Neuron (in vitro differentiated cells): ENCODE measurements at regions not wholly inside any gene's neighbourhood (a gene's known extent, or its start where the extent isn't known, plus 50 kb on each side); places are given as distances from the start of the nearest gene placed in this dataset.

Experiments used
- H2AFZ ChIP-seq: one replicate; pipeline ENCODE4 v1.6.1; 2013; ENCODE audit warnings: low read depth, mild to moderate bottlenecking, inconsistent platforms, low read length, moderate library complexity
- H3K27me3 ChIP-seq: one replicate; pipeline ENCODE4 v1.6.1; 2013; ENCODE audit warnings: low read length; ENCODE audit not compliant: insufficient read depth
- H3K36me3 ChIP-seq: one replicate; pipeline ENCODE4 v1.6.1; 2013; ENCODE audit warnings: low read length; ENCODE audit not compliant: insufficient read depth
- H3K4me1 ChIP-seq: one replicate; pipeline ENCODE4 v1.6.1; 2013; ENCODE audit warnings: low read length; ENCODE audit not compliant: insufficient read depth
- H3K4me3 ChIP-seq: 2 replicates; pipeline ENCODE4 v1.5.1; 2013; ENCODE audit warnings: mild to moderate bottlenecking, low read length, moderate library complexity
- H3K9me3 ChIP-seq: one replicate; pipeline ENCODE4 v1.6.1; 2013; ENCODE audit warnings: low read length

DNA sequence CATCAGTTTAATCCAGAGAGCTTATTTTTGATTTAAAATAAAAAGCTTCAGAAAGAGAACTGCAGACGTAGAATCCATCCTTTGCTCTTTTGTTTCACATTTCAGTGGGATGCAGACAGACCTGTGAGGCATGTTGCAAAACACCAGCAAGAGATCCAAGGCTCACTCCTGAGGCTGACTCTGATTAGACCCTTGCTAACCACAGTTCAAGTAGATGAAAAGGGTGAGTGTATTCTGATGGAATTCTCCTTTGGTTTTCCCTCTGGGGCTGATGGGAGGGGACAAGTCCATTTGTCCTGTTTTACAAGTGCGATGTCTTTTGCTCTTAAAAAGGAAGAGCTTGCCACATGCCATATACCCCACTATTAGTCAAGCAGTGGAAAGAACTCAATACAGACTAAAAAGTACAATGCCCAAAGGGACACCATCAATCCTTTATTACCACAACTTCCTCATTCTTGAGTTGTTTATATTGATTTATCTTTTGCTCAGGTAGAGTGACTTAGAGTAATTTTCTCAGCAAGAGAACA is 772.7 kb downstream of the MAFB start:
- Histone ChIP-seq H3K36me3 (no peaks in the 10 kb centered on the region), H3K27me3 (no peaks in the 10 kb centered on the region), H3K4me1 (no peaks in the 10 kb centered on the region), H3K9me3 (no peaks in the 10 kb centered on the region), H3K4me3 (no peak overlapping the region), H2AFZ (no peak overlapping the region)

DNA sequence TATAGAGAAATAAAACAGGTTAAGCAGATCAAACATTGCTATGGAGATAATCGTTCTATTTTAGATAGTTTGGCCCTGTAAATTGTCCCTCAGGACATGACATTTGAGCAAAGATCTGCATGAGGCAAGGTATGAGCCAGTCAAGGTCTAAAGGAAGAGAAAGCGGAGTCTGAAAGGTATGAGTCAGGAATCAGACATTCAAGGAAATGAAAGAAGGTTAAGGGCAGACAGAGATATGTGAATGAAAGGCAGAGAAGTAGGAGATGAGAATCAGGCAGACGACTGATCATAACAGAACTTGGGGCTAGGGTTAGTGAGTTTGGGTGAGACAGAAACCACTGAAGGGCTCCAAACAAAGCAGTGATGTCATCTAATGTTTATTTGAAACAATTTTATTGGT is 775.8 kb downstream of the MAFB start:
- H3K27me3 ChIP-seq: no peaks in the 10 kb centered on the region
- H3K9me3 ChIP-seq: no peaks in the 10 kb centered on the region
- H3K4me3 ChIP-seq: no peak overlapping the region
- H3K4me1 ChIP-seq: no peaks in the 10 kb centered on the region
- H3K36me3 ChIP-seq: no peaks in the 10 kb centered on the region
- H2AFZ ChIP-seq: no peak overlapping the region

- H3K4me3 ChIP-seq: no peak overlapping the region
- H2AFZ ChIP-seq: no peak overlapping the region
- no peaks in the 10 kb centered on the region for H3K36me3 ChIP-seq
- no peaks in the 10 kb centered on the region for H3K9me3 ChIP-seq
- no peaks in the 10 kb centered on the region for H3K4me1 ChIP-seq
- H3K27me3 ChIP-seq: no peaks in the 10 kb centered on the region
Measured at GRCh38 chr20:39911497-39911896, 777.5 kb downstream of the MAFB start.

GRCh38 chr20:39910536-39910935 is 778.5 kb downstream of the MAFB start:
- Histone ChIP-seq H3K27me3 (no peaks in the 10 kb centered on the region), H3K9me3 (no peaks in the 10 kb centered on the region), H3K36me3 (no peaks in the 10 kb centered on the region), H3K4me3 (no peak overlapping the region), H2AFZ (no peak overlapping the region), H3K4me1 (no peaks in the 10 kb centered on the region)

GRCh38 chr20:39909447-39909846 is 779.6 kb downstream of the MAFB start:
- Histone ChIP-seq H3K9me3 (no peaks in the 10 kb centered on the region), H3K36me3 (no peaks in the 10 kb centered on the region), H3K4me1 (no peaks in the 10 kb centered on the region), H3K27me3 (no peaks in the 10 kb centered on the region), H2AFZ (no peak overlapping the region), H3K4me3 (no peak overlapping the region)

DNA sequence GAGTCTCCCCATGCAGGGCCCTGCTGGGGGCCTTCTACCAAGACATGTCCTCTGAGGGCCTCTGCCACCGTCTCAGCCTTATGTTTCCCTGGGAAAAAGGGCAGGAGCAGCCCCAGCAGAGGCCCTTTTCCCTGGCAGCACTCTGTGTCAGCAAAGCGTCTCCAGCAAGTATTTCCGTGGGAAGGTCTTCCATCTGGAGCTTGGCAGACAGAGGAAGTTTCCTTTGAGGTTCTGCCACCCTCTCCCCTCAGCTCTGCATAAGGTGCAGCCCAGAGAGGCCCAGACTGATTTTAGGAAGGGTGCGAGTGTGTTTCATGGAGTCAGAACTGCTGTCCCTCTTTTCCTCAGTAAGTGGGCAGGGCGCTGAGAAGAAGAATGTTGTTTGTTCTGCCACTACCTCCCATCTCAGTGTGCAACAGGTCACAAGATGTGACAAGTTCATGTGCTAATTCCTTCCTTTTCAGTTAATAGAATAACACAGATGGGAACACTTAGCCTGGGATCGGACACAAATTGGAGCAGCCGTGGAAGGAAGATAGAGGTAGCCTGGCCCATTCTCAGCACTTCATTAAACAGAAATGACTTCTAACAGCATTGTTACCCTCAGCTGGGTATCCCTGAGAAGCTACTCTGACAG is 784.4 kb downstream of the MAFB start:
- no peak overlapping the region for H2AFZ ChIP-seq
- no peaks in the 10 kb centered on the region for H3K4me1 ChIP-seq
- H3K27me3 ChIP-seq: no peaks in the 10 kb centered on the region
- H3K9me3 ChIP-seq: no peaks in the 10 kb centered on the region
- H3K4me3 ChIP-seq: no peak overlapping the region
- no peaks in the 10 kb centered on the region for H3K36me3 ChIP-seq

GRCh38 chr20:39903806-39904465 is 785.1 kb downstream of the MAFB start:
- Histone ChIP-seq H3K36me3 (no peaks in the 10 kb centered on the region), H3K4me1 (no peaks in the 10 kb centered on the region), H3K4me3 (no peak overlapping the region), H3K9me3 (no peaks in the 10 kb centered on the region), H2AFZ (no peak overlapping the region), H3K27me3 (no peaks in the 10 kb centered on the region)

DNA sequence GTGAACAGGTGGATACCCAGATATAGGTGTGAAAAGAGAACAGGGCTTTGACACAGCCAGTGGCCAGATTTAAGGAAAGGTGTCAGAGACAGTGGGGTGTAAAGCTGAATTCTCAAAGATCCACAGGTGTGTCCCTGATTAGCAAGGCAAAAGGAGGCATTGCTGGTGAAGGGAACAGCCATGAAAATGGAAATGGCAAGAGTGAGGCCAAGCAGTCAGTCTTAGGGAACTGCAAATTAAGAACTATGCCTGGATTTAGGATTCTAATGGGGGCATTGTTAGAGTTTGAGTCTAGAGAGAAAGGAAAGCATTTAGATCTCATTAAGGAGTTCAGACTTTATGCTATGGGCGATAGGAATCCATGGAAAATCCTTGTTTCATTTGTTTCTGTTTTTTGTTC is 789.2 kb downstream of the MAFB start:
- Histone ChIP-seq H3K9me3 (no peaks in the 10 kb centered on the region), H3K4me1 (no peaks in the 10 kb centered on the region), H3K27me3 (no peaks in the 10 kb centered on the region), H3K4me3 (no peak overlapping the region), H3K36me3 (no peaks in the 10 kb centered on the region), H2AFZ (no peak overlapping the region)

GRCh38 chr20:39898467-39898852 is 790.6 kb downstream of the MAFB start:
- Histone ChIP-seq H3K36me3 (no peaks in the 10 kb centered on the region), H2AFZ (no peak overlapping the region), H3K4me3 (no peak overlapping the region), H3K27me3 (no peaks in the 10 kb centered on the region), H3K4me1 (no peaks in the 10 kb centered on the region), H3K9me3 (no peaks in the 10 kb centered on the region)

GRCh38 chr20:39897781-39898466 is 791.1 kb downstream of the MAFB start:
- H3K36me3 ChIP-seq: no peaks in the 10 kb centered on the region
- no peaks in the 10 kb centered on the region for H3K4me1 ChIP-seq
- no peak overlapping the region for H3K4me3 ChIP-seq
- no peaks in the 10 kb centered on the region for H3K27me3 ChIP-seq
- no peaks in the 10 kb centered on the region for H3K9me3 ChIP-seq
- no peak overlapping the region for H2AFZ ChIP-seq

DNA sequence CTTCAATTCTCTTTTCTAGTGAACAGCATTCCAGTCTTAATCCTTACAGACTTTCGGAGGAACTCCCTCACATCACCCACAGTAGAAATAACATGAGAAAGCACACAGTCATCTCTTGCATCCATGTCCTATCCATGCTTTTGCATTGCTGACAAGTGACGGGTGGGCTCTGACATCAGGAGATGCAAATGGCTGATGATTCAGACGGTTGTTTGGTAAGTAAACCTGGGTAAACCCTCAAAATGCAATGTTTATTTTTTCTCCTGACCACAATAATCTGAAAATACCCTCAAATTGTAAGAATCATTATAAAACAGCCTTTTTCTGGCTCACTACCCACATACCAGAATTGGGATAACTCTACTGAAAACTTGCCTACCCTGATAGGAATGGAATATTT is 792.0 kb downstream of the MAFB start:
- no peaks in the 10 kb centered on the region for H3K9me3 ChIP-seq
- no peak overlapping the region for H3K4me3 ChIP-seq
- no peaks in the 10 kb centered on the region for H3K27me3 ChIP-seq
- H2AFZ ChIP-seq: no peak overlapping the region
- no peaks in the 10 kb centered on the region for H3K4me1 ChIP-seq
- no peaks in the 10 kb centered on the region for H3K36me3 ChIP-seq

DNA sequence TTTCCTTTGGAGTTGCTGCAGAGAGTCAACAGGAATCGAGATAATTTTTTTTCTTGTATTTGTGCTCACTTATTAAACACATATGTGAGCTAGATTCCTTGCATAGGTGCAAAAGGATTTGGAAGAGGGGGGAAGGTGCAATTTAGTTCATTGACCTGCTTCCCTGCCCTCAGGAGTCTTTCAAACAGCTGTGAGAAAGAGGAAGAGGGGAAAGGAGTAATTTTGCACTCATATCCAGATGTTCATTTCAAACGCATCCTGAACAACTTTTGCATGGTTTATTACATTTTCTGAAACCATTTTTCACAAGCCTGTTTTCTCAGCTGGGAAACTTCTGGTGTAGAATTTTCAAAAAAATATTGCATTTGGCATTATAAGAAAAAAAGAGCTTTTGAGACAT is 795.0 kb downstream of the MAFB start:
- no peaks in the 10 kb centered on the region for H3K27me3 ChIP-seq
- H3K9me3 ChIP-seq: no peaks in the 10 kb centered on the region
- no peaks in the 10 kb centered on the region for H3K36me3 ChIP-seq
- H3K4me3 ChIP-seq: no peak overlapping the region
- no peaks in the 10 kb centered on the region for H3K4me1 ChIP-seq
- H2AFZ ChIP-seq: no peak overlapping the region

DNA sequence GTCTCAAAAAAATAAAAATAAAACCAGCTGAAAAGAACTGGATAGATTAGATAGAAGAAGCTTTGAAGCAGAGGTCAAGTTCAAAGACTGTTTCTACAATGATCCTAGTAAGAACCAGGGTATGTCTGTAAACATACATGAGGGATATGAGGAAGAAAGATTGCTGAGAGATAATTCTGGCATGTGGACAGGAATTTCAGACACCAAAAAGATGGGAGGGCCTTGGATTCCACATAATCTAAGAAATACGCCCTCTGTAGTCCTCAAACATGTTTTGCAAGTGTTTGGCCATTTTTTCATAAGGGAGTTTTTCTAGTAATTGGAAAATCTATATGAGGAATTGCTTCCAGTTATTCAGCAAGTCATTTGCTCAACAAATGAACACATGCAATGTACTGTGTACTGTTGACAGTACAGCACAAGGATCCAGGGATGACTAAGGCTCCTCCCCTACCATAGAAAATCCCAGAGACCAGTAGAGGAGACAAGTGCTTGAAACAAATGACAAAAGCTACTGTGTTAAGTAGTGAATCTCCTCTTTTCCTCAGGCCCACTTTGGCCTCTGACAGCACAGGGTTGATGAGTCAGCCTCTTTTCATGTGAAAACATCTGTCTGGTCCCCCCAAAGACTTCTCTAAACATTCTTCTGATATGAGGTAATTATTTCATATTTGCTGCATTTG is 795.9 kb downstream of the MAFB start:
- Histone ChIP-seq H2AFZ (no peak overlapping the region), H3K36me3 (no peaks in the 10 kb centered on the region), H3K9me3 (no peaks in the 10 kb centered on the region), H3K27me3 (no peaks in the 10 kb centered on the region), H3K4me1 (no peaks in the 10 kb centered on the region), H3K4me3 (no peak overlapping the region)
